GM20000 (cell line): ENCODE measurements at regions not wholly inside any gene's neighbourhood (a gene's known extent, or its start where the extent isn't known, plus 50 kb on each side); places are given as distances from the start of the nearest gene placed in this dataset.

Experiments
- DNase-seq: peaks from one replicate; pipeline ENCODE4 v3.0.0; 2012; ENCODE audit warnings: low spot score
- CTCF ChIP-seq: IDR thresholded peaks from 2 replicates; pipeline ENCODE4 v1.5.1; 2012; ENCODE audit warnings: mild to moderate bottlenecking, control low read depth; ENCODE audit errors: extremely low read depth, missing control alignments

GRCh38 chr5:110013017-110013416 is 323.3 kb downstream of the MAN2A1 start:
- no peak for DNase-seq
- TF ChIP-seq CTCF, result no peak

- no peak for DNase-seq
- TF ChIP-seq CTCF, result no peak
These were observed 328.1 kb downstream of the MAN2A1 start for GRCh38 chr5:110017854-110018253.

- no peak for TF ChIP-seq CTCF
- DNase-seq, result no peak
These were observed 328.8 kb downstream of the MAN2A1 start for GRCh38 chr5:110018509-110018908.

GRCh38 chr5:110019119-110019518 is 329.4 kb downstream of the MAN2A1 start:
- DNase-seq, result no peak
- no peak for TF ChIP-seq CTCF

- TF ChIP-seq CTCF, result no peak
- DNase-seq, result no peak
These were observed 330.1 kb downstream of the MAN2A1 start for GRCh38 chr5:110019780-110020179.

- no peak for DNase-seq
- no peak for TF ChIP-seq CTCF
These were observed 331.5 kb downstream of the MAN2A1 start for GRCh38 chr5:110021251-110021650.

- DNase-seq, result no peak
- TF ChIP-seq CTCF, result no peak
These were observed 335.4 kb downstream of the MAN2A1 start for GRCh38 chr5:110025160-110025559.
